Glomerular endothelial cell (primary cell): ENCODE measurements at regions not wholly inside any gene's neighbourhood (a gene's known extent, or its start where the extent isn't known, plus 50 kb on each side); places are given as distances from the start of the nearest gene placed in this dataset.

Source experiments
- DNase-seq: peaks from one replicate; pipeline ENCODE4 v3.0.0-alpha.2; 2011; ENCODE audit warnings: low read depth, low spot score; ENCODE audit errors: extremely low read depth

DNA sequence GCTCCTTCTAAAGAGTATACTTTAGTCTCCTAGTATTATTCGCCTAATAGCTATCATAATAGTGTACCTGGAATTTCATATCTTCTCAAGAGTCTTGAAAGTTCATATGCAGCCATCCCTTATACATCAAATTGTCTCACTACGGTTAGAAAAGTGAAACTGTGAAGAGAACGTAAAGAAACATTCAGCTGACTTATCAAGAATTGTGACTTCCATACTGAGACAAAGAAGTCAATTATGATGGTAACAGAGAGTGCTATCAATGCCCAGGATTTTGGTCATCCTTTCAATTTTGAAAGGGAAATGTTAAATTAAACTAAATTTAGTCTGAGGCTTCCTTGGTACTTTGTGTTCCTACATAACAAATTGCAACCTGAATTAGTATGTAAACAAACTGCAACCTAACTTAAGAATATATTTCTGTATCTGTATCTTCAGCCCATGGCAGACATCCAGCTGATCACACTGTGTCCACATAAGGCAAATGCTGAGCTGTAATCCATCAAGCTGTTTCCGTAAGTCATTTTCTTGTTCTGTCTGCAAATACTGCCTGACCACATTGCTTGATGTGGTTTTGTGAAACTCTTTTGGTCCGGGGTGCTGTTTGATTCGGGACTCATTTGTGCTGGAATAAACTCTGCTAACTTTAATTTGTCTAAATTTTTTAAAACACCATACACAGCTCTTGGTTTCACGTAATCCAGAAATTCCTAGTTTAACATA lies 469.6 kb downstream of the SI start:
- DNase-seq: no peak

GRCh38 chr3:164604687-164605086 lies 473.6 kb downstream of the SI start:
- DNase-seq: no peak

GRCh38 chr3:164577667-164578210 lies 500.6 kb downstream of the SI start:
- no peak for DNase-seq

DNA sequence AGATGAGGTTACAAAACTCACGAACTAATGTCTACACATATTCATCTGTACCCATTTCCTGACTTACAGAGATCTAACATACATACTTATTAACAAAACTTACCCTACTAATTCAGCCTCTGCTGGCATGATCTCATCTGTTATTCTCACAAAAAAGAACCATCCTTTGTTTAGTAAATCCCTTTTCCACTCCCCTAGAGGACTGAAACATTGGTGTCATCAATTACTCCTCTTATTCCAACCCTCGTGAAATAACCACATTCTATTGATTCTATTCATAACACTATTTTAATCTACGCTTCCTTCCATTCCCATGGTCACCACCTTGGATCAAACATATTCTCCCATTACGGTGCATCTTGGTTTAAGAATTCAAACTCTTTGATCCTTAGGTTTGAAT lies 505.9 kb downstream of the SI start:
- DNase-seq: no peak

DNA sequence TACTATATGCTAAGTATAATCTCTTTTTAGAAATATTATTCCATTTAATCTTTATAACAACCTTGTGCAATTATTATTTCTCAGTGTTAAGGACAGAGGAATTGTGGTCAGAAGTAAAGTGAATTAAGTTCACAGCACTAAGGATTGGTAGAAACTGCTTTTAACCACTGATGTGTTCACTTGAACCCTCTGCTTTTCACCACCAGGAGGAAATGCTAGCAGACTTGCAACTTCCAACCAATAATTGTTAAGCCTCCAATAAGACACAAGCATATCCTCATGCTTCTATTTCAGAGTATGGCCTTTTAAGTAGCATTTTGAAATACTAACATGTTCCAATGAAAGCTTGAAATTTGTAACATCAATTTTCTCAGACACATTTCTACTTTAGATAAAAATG lies 527.4 kb downstream of the SI start:
- DNase-seq: no peak

DNA sequence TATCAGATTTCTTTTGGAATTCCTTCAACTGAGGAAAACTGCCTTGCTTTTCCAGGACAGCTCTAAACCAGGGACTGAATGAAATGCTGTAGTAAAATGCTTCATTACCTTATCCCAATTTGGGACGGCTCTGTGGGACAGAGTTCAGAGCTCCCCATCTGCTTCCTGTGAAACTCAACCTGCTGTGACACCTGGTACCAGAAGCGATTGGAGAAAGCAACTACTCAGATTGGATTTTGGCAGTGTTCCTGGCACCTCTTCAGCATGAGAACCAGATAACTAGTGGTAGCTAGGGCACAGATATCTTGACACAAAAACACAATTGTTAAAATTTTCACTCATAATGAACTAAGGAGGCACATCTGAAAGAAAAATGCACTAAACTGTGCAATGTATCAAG lies 539.1 kb downstream of the SI start:
- no peak for DNase-seq

GRCh38 chr3:164537485-164537884 lies 540.8 kb downstream of the SI start:
- DNase-seq: no peak

GRCh38 chr3:164533275-164533674 lies 545.0 kb downstream of the SI start:
- DNase-seq: no peak

DNA sequence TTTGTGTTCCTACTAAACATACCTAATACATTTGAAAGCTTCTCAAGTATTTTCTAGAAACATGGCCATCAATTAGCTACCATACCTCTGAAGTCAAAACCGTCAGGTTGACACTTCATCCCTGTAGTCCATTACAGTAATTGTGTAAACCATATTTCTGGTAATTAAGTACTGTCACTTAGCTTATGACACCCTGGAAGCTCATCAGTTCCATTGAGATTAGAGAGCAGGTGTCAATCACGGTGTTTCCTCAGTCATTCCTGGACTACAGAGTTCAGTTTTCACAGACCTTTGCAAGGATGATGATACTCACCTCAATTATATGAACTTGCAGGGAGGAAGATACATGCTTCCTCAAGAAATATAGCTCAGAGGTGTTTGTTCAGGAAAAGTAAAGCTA lies 552.0 kb downstream of the SI start:
- no peak for DNase-seq

DNA sequence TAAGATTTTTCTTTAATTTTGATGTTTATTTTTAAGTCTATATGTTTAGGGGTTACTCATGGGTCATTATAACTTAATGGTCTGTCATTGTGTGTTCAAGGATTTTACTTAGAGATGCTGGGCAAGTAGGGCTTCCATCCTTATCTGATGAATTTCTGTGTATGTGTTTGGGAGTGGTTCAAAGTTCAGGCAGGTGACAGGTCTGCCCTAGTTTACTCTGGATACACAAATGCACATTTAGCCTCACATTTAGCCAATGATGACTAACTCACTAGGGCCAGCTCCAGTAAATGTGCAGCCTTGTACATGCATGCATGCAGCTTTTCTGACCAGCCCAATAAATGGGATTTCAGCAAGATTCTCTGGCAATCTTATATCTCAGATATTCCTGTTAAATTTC lies 554.1 kb downstream of the SI start:
- no peak for DNase-seq

DNA sequence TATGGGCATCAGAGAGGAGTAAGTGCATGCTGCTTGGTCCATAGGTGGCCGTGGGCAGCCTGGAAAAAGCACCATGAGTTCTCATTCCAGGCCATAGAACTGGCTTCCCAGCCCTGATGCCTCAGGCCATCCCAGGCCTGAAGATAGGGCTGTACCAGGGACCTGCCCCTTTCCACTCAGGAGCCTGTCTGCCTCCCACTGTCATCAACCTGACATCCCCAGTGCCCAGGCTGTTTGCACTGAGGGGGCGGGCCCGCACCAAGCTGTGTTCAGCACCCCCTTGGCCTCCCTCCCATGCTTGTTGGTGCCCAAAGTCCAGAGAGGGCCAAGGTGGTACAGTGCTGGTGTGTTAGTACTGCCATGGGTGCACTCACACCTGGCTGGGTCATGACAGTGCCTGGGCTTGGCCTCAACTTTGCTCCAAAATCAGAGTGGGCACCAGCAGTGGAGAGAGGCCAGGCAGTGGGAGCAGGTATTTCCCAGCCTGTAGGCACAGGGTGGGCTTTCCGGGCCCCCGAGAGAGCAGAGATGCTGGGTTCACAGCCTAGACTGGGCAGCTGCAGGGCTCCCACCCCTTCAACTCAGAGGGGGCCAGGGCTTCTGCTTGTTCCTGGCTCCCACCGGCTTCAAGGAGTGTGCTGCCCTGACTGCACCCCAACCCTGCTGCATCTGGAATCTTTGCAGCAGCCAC lies 556.1 kb downstream of the SI start:
- no peak for DNase-seq

GRCh38 chr3:164521644-164522043 lies 556.7 kb downstream of the SI start:
- DNase-seq: no peak

GRCh38 chr3:164521139-164521538 lies 557.2 kb downstream of the SI start:
- no peak for DNase-seq

GRCh38 chr3:164515256-164515655 lies 563.0 kb downstream of the SI start:
- DNase-seq: no peak

GRCh38 chr3:164514576-164514975 lies 563.7 kb downstream of the SI start:
- no peak for DNase-seq

- no peak for DNase-seq
Measured at GRCh38 chr3:164507886-164508285, 570.4 kb downstream of the SI start.

GRCh38 chr3:164498917-164499316 lies 579.4 kb downstream of the SI start:
- no peak for DNase-seq

GRCh38 chr3:164488893-164489292 lies 589.4 kb downstream of the SI start:
- DNase-seq: no peak

DNA sequence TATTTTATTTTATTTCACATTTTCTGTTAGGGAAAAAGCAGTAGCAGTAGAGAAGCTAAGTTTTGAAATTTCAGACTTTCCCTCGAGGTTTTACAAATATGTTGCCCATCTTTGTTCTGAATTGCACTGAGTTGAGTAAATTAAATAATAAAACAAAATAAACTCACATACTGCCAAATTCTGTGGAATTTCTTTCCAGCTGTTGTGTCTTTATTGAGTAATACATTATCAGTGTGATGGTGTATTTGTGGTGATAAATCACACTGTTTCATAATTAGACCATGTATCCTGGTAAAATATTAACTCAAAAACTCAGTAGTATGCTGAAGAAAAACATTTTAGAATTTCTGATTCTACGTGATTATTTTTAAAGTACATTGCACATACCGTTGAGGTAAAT lies 592.1 kb downstream of the SI start:
- no peak for DNase-seq

- no peak for DNase-seq
Measured at GRCh38 chr3:164479978-164480377, 598.3 kb downstream of the SI start.

DNA sequence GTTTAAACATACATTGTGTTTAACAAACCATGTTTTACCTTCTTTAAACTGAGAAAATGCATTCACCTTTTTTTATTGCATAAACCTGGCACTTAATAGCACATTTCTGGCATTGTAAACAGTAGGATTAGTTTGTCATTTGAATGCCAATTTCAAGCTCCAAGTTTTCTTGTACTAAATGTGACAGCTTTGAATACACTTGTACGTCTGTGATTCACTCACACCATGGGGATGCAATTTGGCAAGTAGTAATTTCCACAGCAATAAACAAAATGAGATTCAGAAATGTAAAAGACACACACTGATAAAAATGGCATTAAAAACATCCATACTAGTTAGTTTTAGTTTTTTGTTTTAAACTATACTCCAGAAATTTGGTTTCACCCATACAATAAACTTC lies 598.9 kb downstream of the SI start:
- DNase-seq: no peak

DNA sequence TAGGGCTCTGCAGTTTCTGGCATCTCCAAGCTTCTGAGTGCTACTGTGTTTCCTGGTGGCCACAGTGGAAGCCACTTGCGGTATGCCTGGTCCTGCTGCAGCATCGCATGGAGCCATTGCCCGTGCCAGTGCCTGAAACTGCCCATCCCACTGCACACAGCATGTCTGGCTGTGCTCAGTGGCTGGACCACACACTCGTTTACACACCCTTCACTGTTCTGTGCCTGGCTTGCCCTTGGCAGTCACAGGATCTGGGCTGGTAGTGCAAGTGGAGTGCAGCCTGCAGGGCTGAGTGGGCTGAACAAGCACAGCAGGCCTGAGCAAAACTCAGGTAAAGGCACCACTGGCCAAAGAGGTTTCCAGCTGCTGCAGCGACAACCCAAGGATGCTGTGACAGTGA lies 600.0 kb downstream of the SI start:
- DNase-seq: no peak
